CD4-positive, alpha-beta T cell (primary cell): ENCODE measurements at regions not wholly inside any gene's neighbourhood (a gene's known extent, or its start where the extent isn't known, plus 50 kb on each side); places are given as distances from the start of the nearest gene placed in this dataset.

Experiments
- ATAC-seq: fragments of 200-7000 bp; cut with Tn5 transposase; one replicate; pipeline ENCODE4 v1.10.0; 2022; ENCODE audit warnings: mild to moderate bottlenecking; ENCODE audit not compliant: poor library complexity
- CTCF ChIA-PET: fragments of 350-600 bp; sonication (Branson Sonifier 250); formaldehyde crosslinking; loops from one replicate; lab custom pipeline; 2021; ENCODE audit warnings: antibody characterized with exemption, inconsistent platforms; lab: Charles Lee
- POLR2A ChIA-PET: fragments of 350-600 bp; sonication (Branson Sonifier 250); formaldehyde crosslinking; loops from one replicate; lab custom pipeline; 2021; ENCODE audit warnings: antibody characterized with exemption, inconsistent platforms; lab: Charles Lee
- DNase-seq, 14 experiments: peaks; one replicate each; pipeline ENCODE4 v3.0.0-alpha.2; 2013 to 2020; ENCODE audit warnings: mixed read lengths in 2 of 14
- H3K27ac ChIP-seq, 2 donors: one replicate each; pipeline versions ENCODE4 v1.5.1 to v1.7.0; 2013; ENCODE audit warnings: low read length in 2 of 2, low read depth in 1 of 2, mild to moderate bottlenecking in 1 of 2
- H3K27me3 ChIP-seq, 2 experiments: 1 replicate in 1 of 2; 2 replicates in 1 of 2; pipeline versions ENCODE4 v1.6.1 to v1.7.0; 2013; ENCODE audit warnings: low read length in 2 of 2, control low read depth in 1 of 2, mild to moderate bottlenecking in 1 of 2, moderate library complexity in 1 of 2; ENCODE audit not compliant: insufficient read depth in 2 of 2, control insufficient read depth in 1 of 2
- H3K36me3 ChIP-seq: one replicate; pipeline ENCODE4 v1.6.1; 2013; ENCODE audit warnings: low read length, control low read depth; ENCODE audit not compliant: insufficient read depth
- H3K4me1 ChIP-seq: one replicate; pipeline ENCODE4 v1.6.1; 2013; ENCODE audit warnings: low read length, control low read depth; ENCODE audit not compliant: insufficient read depth
- H3K4me3 ChIP-seq: one replicate; pipeline ENCODE4 v1.5.1; 2013; ENCODE audit warnings: mild to moderate bottlenecking, low read length, moderate library complexity
- H3K9me3 ChIP-seq, 2 experiments: 1 replicate in 1 of 2; 2 replicates in 1 of 2; pipeline versions ENCODE4 v1.6.1 to v1.7.0; 2013; ENCODE audit warnings: low read length in 2 of 2, mild to moderate bottlenecking in 2 of 2, control low read depth in 1 of 2, moderate library complexity in 1 of 2; ENCODE audit not compliant: control insufficient read depth in 1 of 2, insufficient read depth in 1 of 2
- H3K27ac Mint-ChIP-seq: one replicate; pipeline ENCODE4 v1.8.0; 2020; ENCODE audit warnings: mixed read lengths
- H3K27me3 Mint-ChIP-seq: one replicate; pipeline ENCODE4 v1.8.0; 2021; ENCODE audit warnings: mixed read lengths
- H3K36me3 Mint-ChIP-seq: one replicate; pipeline ENCODE4 v1.8.0; 2021; ENCODE audit warnings: low read depth, mixed read lengths
- H3K4me1 Mint-ChIP-seq: one replicate; pipeline ENCODE4 v1.8.0; 2021; ENCODE audit warnings: low read depth, mixed read lengths
- H3K4me3 Mint-ChIP-seq: one replicate; pipeline ENCODE4 v1.8.0; 2020; ENCODE audit warnings: mild to moderate bottlenecking, mixed read lengths
- H3K9me3 Mint-ChIP-seq: one replicate; pipeline ENCODE4 v1.8.0; 2020; ENCODE audit warnings: mixed read lengths
- intact Hi-C, 2 experiments: fragments of 100-400 bp; cut with DNase I in 1 of 2; cut with micrococcal nuclease in 1 of 2; formaldehyde crosslinking; loops; one replicate each; pipeline versions ENCODE4 v1.15.1 to v1.9.0; 2023 to 2025; cut with DNase I, micrococcal nuclease
- TF ChIP-seq, protein P1 (sequence below): fragments of 200-600 bp; IDR thresholded peaks from one replicate; pipeline ENCODE4 v1.8.0; 2022; ENCODE audit warnings: antibody characterized with exemption, mild to moderate bottlenecking

DNA sequence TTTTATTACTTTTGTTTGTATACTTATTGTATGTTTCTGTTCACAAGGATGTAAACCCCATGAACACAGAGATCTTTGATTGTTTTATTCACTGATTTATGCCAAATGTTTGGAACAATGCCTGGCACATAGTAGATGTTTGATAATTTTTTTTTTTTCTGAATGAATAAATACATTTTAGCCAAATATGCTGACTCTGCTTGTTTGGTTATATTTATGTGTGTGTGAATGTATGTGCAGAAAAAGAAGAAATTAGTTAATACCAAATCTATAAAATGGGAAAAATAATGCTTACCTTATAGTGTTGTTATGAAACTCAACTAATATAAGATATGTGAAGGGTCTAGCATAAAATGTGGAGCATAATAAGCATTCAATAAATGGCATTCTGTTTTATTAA is 203.9 kb downstream of the MDFIC start:
- intact Hi-C loops: no loop called here
- no peaks in the 10 kb centered on the region for H3K9me3 ChIP-seq

GRCh38 chr7:115125312-115125711 is 203.4 kb downstream of the MDFIC start:
- no peaks in the 10 kb centered on the region for H3K9me3 Mint-ChIP-seq
- no peaks in the 10 kb centered on the region for H3K4me1 ChIP-seq
- no peaks in the 10 kb centered on the region for H3K9me3 ChIP-seq
- no peak for DNase-seq
- no peaks in the 10 kb centered on the region for H3K27me3 ChIP-seq
- peaks cover 9% of the 10 kb centered on the region for H3K4me1 Mint-ChIP-seq
- ATAC-seq: no peak
- CTCF ChIA-PET: no interaction called here
- H3K4me3 ChIP-seq: no peak overlapping the region
- H3K36me3 ChIP-seq: no peaks in the 10 kb centered on the region
- POLR2A ChIA-PET: no interaction called here
- intact Hi-C loops: no loop called here
- H3K27me3 Mint-ChIP-seq: no peaks in the 10 kb centered on the region
- no peak overlapping the region for H3K27ac Mint-ChIP-seq
- TF ChIP-seq, protein P1, sequence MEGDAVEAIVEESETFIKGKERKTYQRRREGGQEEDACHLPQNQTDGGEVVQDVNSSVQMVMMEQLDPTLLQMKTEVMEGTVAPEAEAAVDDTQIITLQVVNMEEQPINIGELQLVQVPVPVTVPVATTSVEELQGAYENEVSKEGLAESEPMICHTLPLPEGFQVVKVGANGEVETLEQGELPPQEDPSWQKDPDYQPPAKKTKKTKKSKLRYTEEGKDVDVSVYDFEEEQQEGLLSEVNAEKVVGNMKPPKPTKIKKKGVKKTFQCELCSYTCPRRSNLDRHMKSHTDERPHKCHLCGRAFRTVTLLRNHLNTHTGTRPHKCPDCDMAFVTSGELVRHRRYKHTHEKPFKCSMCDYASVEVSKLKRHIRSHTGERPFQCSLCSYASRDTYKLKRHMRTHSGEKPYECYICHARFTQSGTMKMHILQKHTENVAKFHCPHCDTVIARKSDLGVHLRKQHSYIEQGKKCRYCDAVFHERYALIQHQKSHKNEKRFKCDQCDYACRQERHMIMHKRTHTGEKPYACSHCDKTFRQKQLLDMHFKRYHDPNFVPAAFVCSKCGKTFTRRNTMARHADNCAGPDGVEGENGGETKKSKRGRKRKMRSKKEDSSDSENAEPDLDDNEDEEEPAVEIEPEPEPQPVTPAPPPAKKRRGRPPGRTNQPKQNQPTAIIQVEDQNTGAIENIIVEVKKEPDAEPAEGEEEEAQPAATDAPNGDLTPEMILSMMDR: no peak
- no peak overlapping the region for H3K4me3 Mint-ChIP-seq
- no peak overlapping the region for H3K27ac ChIP-seq
- no peaks in the 10 kb centered on the region for H3K36me3 Mint-ChIP-seq

More for the DNA sequence above, 203.9 kb downstream of the MDFIC start:
- ATAC-seq (no peak), DNase-seq (no peak)
- Mint-ChIP-seq H3K27ac (no peak overlapping the region), H3K27me3 (no peaks in the 10 kb centered on the region), H3K36me3 (no peaks in the 10 kb centered on the region), H3K9me3 (no peaks in the 10 kb centered on the region), H3K4me1 (peaks cover 9% of the 10 kb centered on the region), H3K4me3 (no peak overlapping the region)
- H3K27ac ChIP-seq: no peak overlapping the region
- H3K4me1 ChIP-seq: no peaks in the 10 kb centered on the region
- TF ChIP-seq, protein P1: no peak
- no peaks in the 10 kb centered on the region for H3K27me3 ChIP-seq
- H3K4me3 ChIP-seq: no peak overlapping the region
- ChIA-PET CTCF (no interaction called here), POLR2A (no interaction called here)
- H3K36me3 ChIP-seq: no peaks in the 10 kb centered on the region

GRCh38 chr7:115124409-115124939 is 202.6 kb downstream of the MDFIC start:
- intact Hi-C loops: no loop called here
- Mint-ChIP-seq H3K36me3 (no peaks in the 10 kb centered on the region), H3K4me1 (peaks cover 9% of the 10 kb centered on the region), H3K4me3 (no peak overlapping the region), H3K9me3 (no peaks in the 10 kb centered on the region), H3K27ac (no peak overlapping the region), H3K27me3 (no peaks in the 10 kb centered on the region)
- Histone ChIP-seq H3K9me3 (no peaks in the 10 kb centered on the region), H3K4me3 (no peak overlapping the region), H3K27ac (no peak overlapping the region), H3K27me3 (no peaks in the 10 kb centered on the region), H3K36me3 (no peaks in the 10 kb centered on the region), H3K4me1 (no peaks in the 10 kb centered on the region)
- DNase-seq (no peak), ATAC-seq (no peak)
- CTCF ChIA-PET: no interaction called here
- TF ChIP-seq, protein P1: no peak
- POLR2A ChIA-PET: no interaction called here
